22Rv1 (cell line): ENCODE measurements at regions not wholly inside any gene's neighbourhood (a gene's known extent, or its start where the extent isn't known, plus 50 kb on each side); places are given as distances from the start of the nearest gene placed in this dataset.
"Not testable (repeated sequence)": the region's sequence is repeated elsewhere in the genome, so short reads cannot be mapped to it uniquely, and the experiment has no call there.

Experiments
- H3K27ac ChIP-seq: fragments of 450-650 bp; 2 replicates; pipeline ENCODE4 v1.5.1; 2017
- CTCF ChIP-seq: fragments of 450-650 bp; IDR thresholded peaks from 2 replicates; pipeline ENCODE4 v1.5.1; 2017; ENCODE audit warnings: mild to moderate bottlenecking
- ZFX ChIP-seq: fragments of 450-650 bp; IDR thresholded peaks from 2 replicates; pipeline ENCODE4 v1.6.1; 2017; ENCODE audit warnings: antibody characterized with exemption, borderline replicate concordance

GRCh38 chr2:44087714-44088092, 81.0 kb upstream of the PPM1B start:
- H3K27ac ChIP-seq = peak overlapping the region; percentile 50; the same call in 1 of the 2 replicates
- TF ChIP-seq ZFX = no peak
- TF ChIP-seq CTCF = no peak

GRCh38 chr2:44092519-44092918, 76.2 kb upstream of the PPM1B start:
- not testable (repeated sequence) for H3K27ac ChIP-seq

GRCh38 chr2:44093970-44094369, 74.7 kb upstream of the PPM1B start:
- H3K27ac ChIP-seq = no peak overlapping the region
- no peak for TF ChIP-seq CTCF
- TF ChIP-seq ZFX = no peak

GRCh38 chr2:44097322-44097907, 71.3 kb upstream of the PPM1B start:
- H3K27ac ChIP-seq = no peak overlapping the region
- TF ChIP-seq CTCF = no peak
- no peak for TF ChIP-seq ZFX

GRCh38 chr2:44098050-44098449, 70.6 kb upstream of the PPM1B start:
- TF ChIP-seq CTCF = no peak
- no peak for TF ChIP-seq ZFX
- no peak overlapping the region for H3K27ac ChIP-seq

GRCh38 chr2:44098891-44099290, 69.8 kb upstream of the PPM1B start:
- no peak overlapping the region for H3K27ac ChIP-seq
- TF ChIP-seq CTCF = no peak
- TF ChIP-seq ZFX = no peak

GRCh38 chr2:44100351-44100750, 68.3 kb upstream of the PPM1B start:
- H3K27ac ChIP-seq = no peak overlapping the region
- TF ChIP-seq CTCF = no peak
- TF ChIP-seq ZFX = no peak

GRCh38 chr2:44101246-44101645, 67.4 kb upstream of the PPM1B start:
- no peak for TF ChIP-seq ZFX
- TF ChIP-seq CTCF = no peak
- no peak overlapping the region for H3K27ac ChIP-seq
